ENCODE measurements at regions not wholly inside any gene's neighbourhood (a gene's known extent, or its start where the extent isn't known, plus 50 kb on each side); places are given as distances from the start of the nearest gene placed in this dataset.

- TF ChIP-seq, protein P1, sequence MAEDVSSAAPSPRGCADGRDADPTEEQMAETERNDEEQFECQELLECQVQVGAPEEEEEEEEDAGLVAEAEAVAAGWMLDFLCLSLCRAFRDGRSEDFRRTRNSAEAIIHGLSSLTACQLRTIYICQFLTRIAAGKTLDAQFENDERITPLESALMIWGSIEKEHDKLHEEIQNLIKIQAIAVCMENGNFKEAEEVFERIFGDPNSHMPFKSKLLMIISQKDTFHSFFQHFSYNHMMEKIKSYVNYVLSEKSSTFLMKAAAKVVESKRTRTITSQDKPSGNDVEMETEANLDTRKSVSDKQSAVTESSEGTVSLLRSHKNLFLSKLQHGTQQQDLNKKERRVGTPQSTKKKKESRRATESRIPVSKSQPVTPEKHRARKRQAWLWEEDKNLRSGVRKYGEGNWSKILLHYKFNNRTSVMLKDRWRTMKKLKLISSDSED (CRISPR knock-in tag; IDR thresholded peaks at IDR 0.05) = no peak
Measured at GRCh38 chr5:142385194-142385593, 60.4 kb upstream of the SPRY4 start (continued).

GRCh38 chr5:142384014-142384413 lies 59.2 kb upstream of the SPRY4 start:
- intact Hi-C loops (cut with micrococcal nuclease; ENCODE audit: unreplicated experiment) (no loop called here), in situ Hi-C loops (cut with HindIII; ENCODE audit: extremely low pct_ligation_motif_present, low pct_unique_long_range_greater_than_20kb) (no loop called here)
- Histone ChIP-seq H3K79me2 (ENCODE audit: insufficient read depth, low read length) (no peaks in the 10 kb centered on the region), H3K9ac (ENCODE audit: insufficient read depth, low read depth, low read length) (no peak overlapping the region), H3K27me3 (ENCODE audit: control insufficient read depth in 1 of 2, insufficient read depth in 2 of 2, low read length in 2 of 2) (no peaks in the 10 kb centered on the region), H2AFZ (ENCODE audit: low read length) (no peak overlapping the region), H3K9me3 (ENCODE audit: low read length) (no peaks in the 10 kb centered on the region), H3K4me3 (replicated peaks in 1 of 3; ENCODE audit: insufficient read depth in 1 of 3, low read depth in 2 of 3, low read length in 3 of 3) (no peak overlapping the region), H3K4me2 (ENCODE audit: low read depth, low read length) (no peak overlapping the region), H3K4me1 (ENCODE audit: insufficient read depth, low read length) (peaks cover 38% of the 10 kb centered on the region), H3K36me3 (replicated peaks in 1 of 2; ENCODE audit: control insufficient read depth in 1 of 2, insufficient read depth in 2 of 2, low read length in 2 of 2) (no peaks in the 10 kb centered on the region; a peak in 1 of 5 replicates), H3K27ac (ENCODE audit: extremely low read length, insufficient read depth, low read length) (no peak overlapping the region), H4K20me1 (ENCODE audit: insufficient read depth, low read length) (no peaks in the 10 kb centered on the region)
- no TSS peak for BruUV-seq (replicated peaks)
- 93% methylated on average over 3 of the region's 3 CpGs for WGBS (ENCODE audit: low lambda C conversion rate)
- ATAC-seq (no peak), DNase-seq (ENCODE audit: low spot score) (no peak), FAIRE-seq (no peak)
- TF ChIP-seq ZC3H13 (CRISPR knock-in tag; IDR thresholded peaks at IDR 0.05) (no peak), ETV6 (CRISPR knock-in tag; conservative IDR thresholded peaks at IDR 0.05) (no peak), SP140L (CRISPR knock-in tag; IDR thresholded peaks at IDR 0.05; ENCODE audit: borderline replicate concordance) (no peak), ZNF75D (CRISPR knock-in tag; IDR thresholded peaks at IDR 0.05; ENCODE audit: borderline replicate concordance) (no peak), PHF5A (CRISPR knock-in tag; IDR thresholded peaks at IDR 0.05; ENCODE audit: low read depth, unreplicated experiment) (no peak), FOXA3 (CRISPR knock-in tag; IDR thresholded peaks at IDR 0.05) (no peak), NCOA2 (CRISPR knock-in tag; IDR thresholded peaks at IDR 0.05) (no peak), ZNF407 (CRISPR knock-in tag; IDR thresholded peaks at IDR 0.05; ENCODE audit: not compliant biosample characterization) (no peak), SMAD9 (CRISPR knock-in tag; IDR thresholded peaks at IDR 0.05) (no peak), ZNF773 (CRISPR knock-in tag; IDR thresholded peaks at IDR 0.05; ENCODE audit: borderline replicate concordance) (no peak), ZNF264 (CRISPR knock-in tag; IDR thresholded peaks at IDR 0.05) (no peak), ZSCAN12 (CRISPR knock-in tag; IDR thresholded peaks at IDR 0.05) (no peak), NFYC (CRISPR knock-in tag; IDR thresholded peaks at IDR 0.05) (no peak), DNMT3B (CRISPR knock-in tag; conservative IDR thresholded peaks at IDR 0.05) (no peak), ONECUT2 (CRISPR knock-in tag; IDR thresholded peaks at IDR 0.05) (no peak), MEF2D (CRISPR knock-in tag; IDR thresholded peaks at IDR 0.05) (no peak)
- CTCF ChIA-PET (ENCODE audit: low intra/inter-chr PET ratio, low total read pairs) = no interaction called here
- POLR2A ChIA-PET = no interaction called here
